ENCODE measurements at regions not wholly inside any gene's neighbourhood (a gene's known extent, or its start where the extent isn't known, plus 50 kb on each side); places are given as distances from the start of the nearest gene placed in this dataset.

DNA sequence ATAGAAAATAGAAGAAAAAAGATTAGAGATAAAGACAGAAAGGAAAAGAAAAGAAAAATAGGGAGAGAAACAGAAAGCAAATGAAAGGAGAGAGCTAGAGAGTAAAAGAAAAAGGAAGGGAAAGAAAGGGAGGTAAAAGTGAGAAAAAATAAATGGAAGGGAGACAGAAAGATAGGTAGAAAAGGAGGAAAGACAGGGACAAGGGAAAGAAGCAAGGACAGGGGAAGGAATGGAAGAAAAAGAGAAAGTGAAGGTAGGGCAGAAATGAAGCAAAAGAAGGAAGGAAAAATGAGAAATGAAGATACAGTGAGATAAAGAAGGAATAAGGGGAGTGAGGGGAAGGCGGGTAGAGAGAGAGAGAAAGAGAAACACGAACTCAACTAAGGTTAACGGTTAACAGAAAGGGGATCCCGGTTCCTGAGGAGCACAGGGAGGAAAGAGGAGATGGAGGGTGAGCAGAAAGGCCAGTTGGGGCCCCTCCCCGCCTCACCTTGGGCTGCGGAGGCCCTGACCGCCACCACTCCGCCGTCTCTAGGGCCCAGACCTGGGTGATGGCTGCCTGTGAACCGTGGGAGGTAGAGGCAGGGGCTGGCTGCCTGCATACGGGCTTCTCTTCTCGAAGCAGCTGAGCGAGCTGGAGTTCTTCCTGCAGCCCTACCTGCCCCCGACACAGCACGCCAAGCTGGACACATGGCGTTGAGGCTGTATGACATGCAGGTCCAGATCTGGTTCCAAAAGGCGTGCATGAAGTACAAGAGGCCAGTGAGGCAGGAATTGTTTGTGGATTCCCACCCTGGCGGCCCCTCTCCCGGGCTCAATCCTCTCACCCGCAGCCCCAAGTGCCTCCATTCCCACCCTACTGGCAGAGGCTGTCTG, 59.5 kb downstream of the SMUG1 start:
- DNase-seq (no peak), ATAC-seq (no peak)
- H3K36me3 ChIP-seq, result no peaks in the 10 kb centered on the region
- H3K4me3 ChIP-seq, result no peak overlapping the region
- no peaks in the 10 kb centered on the region for H3K9me3 ChIP-seq
- intact Hi-C loops (cut with DNase I), result no loop called here
- H3K4me1 ChIP-seq, result peaks cover 0 to 15% of the 10 kb centered on the region in 2 donors
- TF ChIP-seq, protein P1, sequence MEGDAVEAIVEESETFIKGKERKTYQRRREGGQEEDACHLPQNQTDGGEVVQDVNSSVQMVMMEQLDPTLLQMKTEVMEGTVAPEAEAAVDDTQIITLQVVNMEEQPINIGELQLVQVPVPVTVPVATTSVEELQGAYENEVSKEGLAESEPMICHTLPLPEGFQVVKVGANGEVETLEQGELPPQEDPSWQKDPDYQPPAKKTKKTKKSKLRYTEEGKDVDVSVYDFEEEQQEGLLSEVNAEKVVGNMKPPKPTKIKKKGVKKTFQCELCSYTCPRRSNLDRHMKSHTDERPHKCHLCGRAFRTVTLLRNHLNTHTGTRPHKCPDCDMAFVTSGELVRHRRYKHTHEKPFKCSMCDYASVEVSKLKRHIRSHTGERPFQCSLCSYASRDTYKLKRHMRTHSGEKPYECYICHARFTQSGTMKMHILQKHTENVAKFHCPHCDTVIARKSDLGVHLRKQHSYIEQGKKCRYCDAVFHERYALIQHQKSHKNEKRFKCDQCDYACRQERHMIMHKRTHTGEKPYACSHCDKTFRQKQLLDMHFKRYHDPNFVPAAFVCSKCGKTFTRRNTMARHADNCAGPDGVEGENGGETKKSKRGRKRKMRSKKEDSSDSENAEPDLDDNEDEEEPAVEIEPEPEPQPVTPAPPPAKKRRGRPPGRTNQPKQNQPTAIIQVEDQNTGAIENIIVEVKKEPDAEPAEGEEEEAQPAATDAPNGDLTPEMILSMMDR (IDR thresholded peaks at IDR 0.05), result no peak
- H3K27me3 ChIP-seq, result peaks cover 19 to 97% of the 10 kb centered on the region in 2 donors
- no peak overlapping the region for H3K27ac ChIP-seq
